ENCODE measurements at regions not wholly inside any gene's neighbourhood (a gene's known extent, or its start where the extent isn't known, plus 50 kb on each side); places are given as distances from the start of the nearest gene placed in this dataset.

- TF ChIP-seq JUN (IDR thresholded peaks at IDR 0.05) (no peak), HEYL (CRISPR knock-in tag; IDR thresholded peaks at IDR 0.05) (no peak), ZC3H11A (IDR thresholded peaks at IDR 0.05) (no peak), EP300 (IDR thresholded peaks at IDR 0.05) (no peak), EHMT2 (IDR thresholded peaks at IDR 0.05; ENCODE audit: low read depth) (no peak), PBX3 (IDR thresholded peaks at IDR 0.05) (no peak), ELK1 (IDR thresholded peaks at IDR 0.05; ENCODE audit: low read depth, low read length) (no peak), MAZ (IDR thresholded peaks at IDR 0.05; ENCODE audit: borderline replicate concordance, low read depth, low read length) (no peak), HOXB5 (CRISPR knock-in tag; IDR thresholded peaks at IDR 0.05) (no peak)
- POLR2A ChIA-PET: no interaction called here
Observed at GRCh38 chr15:31193291-31193690, 91.8 kb upstream of the TRPM1 start.

GRCh38 chr15:31195871-31196270, 94.3 kb upstream of the TRPM1 start:
- ChIA-PET POLR2A (no interaction called here), CTCF (no interaction called here)
- H3K9me3 ChIP-seq: 0 out of 3 replicates have a peak, but pooled peaks cover under 1% of the 10 kb centered on the region
- H3K4me3 ChIP-seq: no peak overlapping the region
- H3K4me2 ChIP-seq: no peak overlapping the region
- H3K4me1 ChIP-seq: no peaks in the 10 kb centered on the region
- no peak overlapping the region for H3K27ac ChIP-seq
- TF ChIP-seq HES2 (IDR thresholded peaks at IDR 0.05) (no peak), RFX5 (IDR thresholded peaks at IDR 0.05) (no peak), ZNF302 (CRISPR knock-in tag; IDR thresholded peaks at IDR 0.05) (no peak), CBX2 (IDR thresholded peaks at IDR 0.05; ENCODE audit: borderline replicate concordance, low read depth) (no peak), SREBF2 (IDR thresholded peaks at IDR 0.05) (no peak), HDAC2 (IDR thresholded peaks at IDR 0.05) (no peak), JUN (IDR thresholded peaks at IDR 0.05) (no peak), HOXB13 (CRISPR knock-in tag; IDR thresholded peaks at IDR 0.05; ENCODE audit: low read depth) (no peak)
- FAIRE-seq: peak; percentile 39
- DNase-seq (ENCODE audit: low read depth in 1 of 2, low spot score in 1 of 2): no peak
- ATAC-seq: no peak
- WGBS (ENCODE audit: missing lambda C conversion rate): 33% methylated on average over 2 of the region's 2 CpGs

More at GRCh38 chr15:31193291-31193690, 91.8 kb upstream of the TRPM1 start:
- Histone ChIP-seq H3K4me3 (no peak overlapping the region), H3K9me3 (peaks cover 20% of the 10 kb centered on the region; the same call in 2 of the 3 replicates), H3K4me1 (no peaks in the 10 kb centered on the region), H3K27ac (no peak overlapping the region), H3K4me2 (no peak overlapping the region)
- ATAC-seq: no peak
- no peak for DNase-seq (ENCODE audit: low read depth in 1 of 2, low spot score in 1 of 2)
- 77% methylated on average over 10 of the region's 10 CpGs for WGBS (ENCODE audit: missing lambda C conversion rate)
- CTCF ChIA-PET: interaction anchor here (1.2 kb wide), 1 partner anchor 7 kb away, joined by 4 read pairs; no protein-coding TSS in a partner anchor
- FAIRE-seq: no peak

GRCh38 chr15:31197497-31198414, 96.2 kb upstream of the TRPM1 start:
- H3K4me3 ChIP-seq: no peak overlapping the region
- TF ChIP-seq KDM1A (IDR thresholded peaks at IDR 0.05; ENCODE audit: low read depth) (no peak), CTCF (IDR thresholded peaks at IDR 0.05) (peak; percentile 58), SMC3 (IDR thresholded peaks at IDR 0.05) (peak; percentile 64), JUNB (IDR thresholded peaks at IDR 0.05) (no peak), RAD21 (conservative IDR thresholded peaks at IDR 0.05 in 1 of 2, IDR thresholded peaks at IDR 0.05 in 1 of 2) (peak; percentile 44 to 65)
- ChIA-PET POLR2A (no interaction called here), CTCF (interaction anchor here (0.9 to 1.7 kb wide), 5 partner anchors 9 to 287 kb away, joined by 3 to 6 read pairs (median 3); no protein-coding TSS in a partner anchor)
- H3K9me3 ChIP-seq: no peaks in the 10 kb centered on the region
- no peak overlapping the region for H3K4me2 ChIP-seq
- H3K27ac ChIP-seq: no peak overlapping the region
- no peak for FAIRE-seq
- 33% methylated on average over 15 of the region's 15 CpGs for WGBS (ENCODE audit: missing lambda C conversion rate)
- DNase-seq (ENCODE audit: low read depth in 1 of 2, low spot score in 1 of 2): peak in 1 of 2 experiments; percentile 62
- peak; percentile 28 to 77; a peak in 4 of 6 replicates for ATAC-seq
- no peaks in the 10 kb centered on the region for H3K4me1 ChIP-seq

Data from A549 (cell line).